GM23338 (cell line): ENCODE measurements at regions not wholly inside any gene's neighbourhood (a gene's known extent, or its start where the extent isn't known, plus 50 kb on each side); places are given as distances from the start of the nearest gene placed in this dataset.

Source experiments
- ATAC-seq: fragments of 200-7000 bp; cut with Tn5 transposase; 3 replicates; pipeline ENCODE4 v1.9.1; 2020
- DNase-seq: peaks from one replicate; pipeline ENCODE4 v3.0.0-alpha.2; 2015; ENCODE audit warnings: low spot score
- H2AFZ ChIP-seq: fragments of 200-600 bp; sonication (generic); 2 replicates; pipeline ENCODE4 v1.8.0; 2016; ENCODE audit warnings: antibody characterized with exemption, mild to moderate bottlenecking, moderate library complexity
- H3F3A ChIP-seq: fragments of 200-600 bp; sonication (generic); replicated peaks from 2 replicates; pipeline ENCODE4 v1.8.0; 2017; ENCODE audit warnings: antibody characterized with exemption, mixed run types, low read depth
- H3K27ac ChIP-seq: fragments of 200-600 bp; sonication (generic); 2 replicates; pipeline ENCODE4 v1.6.1; 2016; ENCODE audit warnings: low read depth
- H3K27me3 ChIP-seq: fragments of 200-600 bp; sonication (generic); 2 replicates; pipeline ENCODE4 v1.8.0; 2016; ENCODE audit warnings: mild to moderate bottlenecking, mixed run types, moderate library complexity; ENCODE audit not compliant: insufficient read depth
- H3K36me3 ChIP-seq: fragments of 200-600 bp; sonication (generic); 2 replicates; pipeline ENCODE4 v1.8.0; 2016; ENCODE audit warnings: mild to moderate bottlenecking; ENCODE audit not compliant: insufficient read depth
- H3K4me1 ChIP-seq: fragments of 200-600 bp; sonication (generic); 2 replicates; pipeline ENCODE4 v1.8.0; 2016; ENCODE audit warnings: mild to moderate bottlenecking, moderate library complexity; ENCODE audit not compliant: insufficient read depth
- H3K4me2 ChIP-seq: fragments of 200-600 bp; sonication (generic); 2 replicates; pipeline ENCODE4 v1.7.1; 2017; ENCODE audit warnings: mixed run types
- H3K4me3 ChIP-seq: fragments of 200-600 bp; sonication (generic); 2 replicates; pipeline ENCODE4 v1.6.1; 2016; ENCODE audit warnings: mixed run types
- H3K79me2 ChIP-seq: fragments of 200-600 bp; sonication (generic); replicated peaks from 2 replicates; pipeline ENCODE4 v1.8.0; 2017; ENCODE audit warnings: mild to moderate bottlenecking; ENCODE audit not compliant: insufficient read depth
- H3K9me2 ChIP-seq: fragments of 200-600 bp; sonication (generic); 2 replicates; pipeline ENCODE4 v1.8.0; 2017; ENCODE audit not compliant: insufficient read depth
- H4K20me1 ChIP-seq: fragments of 200-600 bp; sonication (generic); replicated peaks from 2 replicates; pipeline ENCODE4 v1.8.0; 2017; ENCODE audit warnings: mild to moderate bottlenecking; ENCODE audit not compliant: insufficient read depth
- H3K27ac Mint-ChIP-seq: 2 replicates; pipeline ENCODE4 v1.8.0; 2020; ENCODE audit warnings: inconsistent platforms, mild to moderate bottlenecking, moderate library complexity, mixed read lengths
- H3K27me3 Mint-ChIP-seq: 3 replicates; pipeline ENCODE4 v1.8.0; 2022; ENCODE audit warnings: low read depth, mild to moderate bottlenecking, moderate library complexity, mixed read lengths, inconsistent platforms; ENCODE audit not compliant: insufficient read depth, poor library complexity
- H3K36me3 Mint-ChIP-seq: 3 replicates; pipeline ENCODE4 v1.8.0; 2021; ENCODE audit warnings: low read depth, mild to moderate bottlenecking, inconsistent platforms, moderate library complexity, mixed read lengths
- H3K4me1 Mint-ChIP-seq: 3 replicates; pipeline ENCODE4 v1.8.0; 2020; ENCODE audit warnings: mild to moderate bottlenecking, inconsistent platforms, mixed read lengths
- H3K4me3 Mint-ChIP-seq: 3 replicates; pipeline ENCODE4 v1.8.0; 2021; ENCODE audit warnings: moderate library complexity, mild to moderate bottlenecking, inconsistent platforms, mixed read lengths
- H3K9me3 Mint-ChIP-seq: 3 replicates; pipeline ENCODE4 v1.8.0; 2020; ENCODE audit warnings: moderate library complexity, mild to moderate bottlenecking, inconsistent platforms, mixed read lengths
- CREB1 ChIP-seq: fragments of 250-450 bp; sonication (Bioruptor Pico); IDR thresholded peaks from 2 replicates; pipeline ENCODE4 v1.5.0; 2020; ENCODE audit warnings: low read depth, mild to moderate bottlenecking, moderate library complexity
- EZH2 ChIP-seq: fragments of 200-600 bp; sonication (generic); IDR thresholded peaks from one replicate; pipeline ENCODE4 v1.8.0; 2017; ENCODE audit warnings: antibody characterized with exemption, mild to moderate bottlenecking, low read depth; ENCODE audit not compliant: unreplicated experiment
- EZH2phosphoT487 ChIP-seq: fragments of 200-600 bp; sonication (generic); IDR thresholded peaks from one replicate; pipeline ENCODE4 v1.8.1; 2018; ENCODE audit warnings: antibody characterized with exemption; ENCODE audit not compliant: unreplicated experiment
- JUNB ChIP-seq: IDR thresholded peaks from one replicate; pipeline ENCODE4 v1.6.1; 2016; ENCODE audit warnings: antibody characterized with exemption; ENCODE audit not compliant: unreplicated experiment
- NANOG ChIP-seq: IDR thresholded peaks from 2 replicates; pipeline ENCODE4 v1.6.1; 2016; ENCODE audit warnings: antibody characterized with exemption, borderline replicate concordance
- POLR2AphosphoS5 ChIP-seq: IDR thresholded peaks from 2 replicates; pipeline ENCODE4 v1.6.1; 2016; ENCODE audit warnings: antibody characterized with exemption, low read depth
- STAT1 ChIP-seq: IDR thresholded peaks from one replicate; pipeline ENCODE4 v1.6.1; 2016; ENCODE audit warnings: antibody characterized with exemption; ENCODE audit not compliant: unreplicated experiment
- ZNF114 ChIP-seq: fragments of 250-450 bp; sonication (Bioruptor Pico); IDR thresholded peaks from 2 replicates; pipeline ENCODE4 v1.5.0; 2020; ENCODE audit warnings: mild to moderate bottlenecking, moderate library complexity
- ZNF331 ChIP-seq: fragments of 250-450 bp; sonication (Bioruptor Pico); IDR thresholded peaks from 2 replicates; pipeline ENCODE4 v1.5.0; 2020; ENCODE audit warnings: low read depth, mild to moderate bottlenecking, moderate library complexity
- TF ChIP-seq, protein P1 (sequence below), 2 experiments: fragments of 200-600 bp in 1 of 2; sonication (generic) in 1 of 2; conservative IDR thresholded peaks; 2 replicates each; pipeline versions ENCODE4 v1.5.1 to v1.6.1; 2016 to 2017; ENCODE audit warnings: antibody characterized with exemption in 2 of 2, low read depth in 2 of 2, mild to moderate bottlenecking in 2 of 2, moderate library complexity in 1 of 2
- TF ChIP-seq, protein P2 (sequence below): IDR thresholded peaks from one replicate; pipeline ENCODE4 v1.6.1; 2018; ENCODE audit warnings: antibody characterized with exemption; ENCODE audit not compliant: unreplicated experiment
- TF ChIP-seq, protein P3 (sequence below): IDR thresholded peaks from 2 replicates; pipeline ENCODE4 v1.6.1; 2016; ENCODE audit warnings: antibody characterized with exemption
- TF ChIP-seq, protein P4 (sequence below): fragments of 250-450 bp; sonication (Bioruptor Pico); IDR thresholded peaks from 2 replicates; pipeline ENCODE4 v1.5.0; 2020; ENCODE audit warnings: mild to moderate bottlenecking, moderate library complexity

DNA sequence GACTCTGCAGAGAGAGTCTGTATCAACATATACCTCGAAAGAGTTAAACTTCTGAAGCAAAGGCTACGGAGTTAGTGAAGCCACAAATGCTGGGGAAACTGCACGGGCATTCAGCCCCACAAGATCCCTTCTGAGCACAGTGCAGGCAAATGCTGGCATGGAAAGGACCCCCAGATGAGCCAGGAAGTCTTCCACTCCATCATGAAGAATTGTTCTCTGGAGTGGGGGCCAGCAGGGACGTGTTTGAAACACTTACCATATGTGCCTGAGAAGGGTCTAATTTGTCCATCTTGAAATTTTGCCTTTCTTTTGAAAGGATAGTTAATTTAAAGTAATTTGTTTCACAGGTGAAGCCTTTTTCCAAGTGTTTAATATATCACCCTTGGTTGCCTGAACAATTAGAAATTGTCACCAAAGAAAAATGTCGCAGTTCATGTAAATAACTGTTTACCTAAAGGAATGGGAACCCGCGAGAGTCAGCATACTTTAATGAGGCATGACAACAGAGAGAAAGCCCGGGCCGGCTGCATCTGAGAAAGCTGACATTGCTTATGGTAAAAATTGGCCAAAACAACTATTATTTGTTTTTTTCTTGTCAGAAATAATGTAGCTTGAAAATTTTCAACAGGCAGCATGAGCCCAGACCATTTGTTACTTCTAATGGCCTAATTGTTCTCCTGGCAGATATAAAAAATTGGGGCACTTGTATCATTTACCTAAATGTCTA is 287.6 kb upstream of the MGMT start:
- Histone ChIP-seq H3K4me2 (no peak overlapping the region), H2AFZ (no peak overlapping the region), H3K4me1 (no peaks in the 10 kb centered on the region), H3K27me3 (no peaks in the 10 kb centered on the region), H3K79me2 (no peaks in the 10 kb centered on the region), H4K20me1 (no peaks in the 10 kb centered on the region), H3K9me2 (0 out of 2 replicates have a peak, but pooled peaks cover 8% of the 10 kb centered on the region), H3F3A (no peaks in the 10 kb centered on the region), H3K36me3 (no peaks in the 10 kb centered on the region), H3K27ac (no peak overlapping the region), H3K4me3 (no peak overlapping the region)
- ATAC-seq (no peak), DNase-seq (no peak)
- peaks cover 5% of the 10 kb centered on the region for H3K27me3 Mint-ChIP-seq
- H3K4me3 Mint-ChIP-seq, result no peak overlapping the region
- TF ChIP-seq, protein P1, sequence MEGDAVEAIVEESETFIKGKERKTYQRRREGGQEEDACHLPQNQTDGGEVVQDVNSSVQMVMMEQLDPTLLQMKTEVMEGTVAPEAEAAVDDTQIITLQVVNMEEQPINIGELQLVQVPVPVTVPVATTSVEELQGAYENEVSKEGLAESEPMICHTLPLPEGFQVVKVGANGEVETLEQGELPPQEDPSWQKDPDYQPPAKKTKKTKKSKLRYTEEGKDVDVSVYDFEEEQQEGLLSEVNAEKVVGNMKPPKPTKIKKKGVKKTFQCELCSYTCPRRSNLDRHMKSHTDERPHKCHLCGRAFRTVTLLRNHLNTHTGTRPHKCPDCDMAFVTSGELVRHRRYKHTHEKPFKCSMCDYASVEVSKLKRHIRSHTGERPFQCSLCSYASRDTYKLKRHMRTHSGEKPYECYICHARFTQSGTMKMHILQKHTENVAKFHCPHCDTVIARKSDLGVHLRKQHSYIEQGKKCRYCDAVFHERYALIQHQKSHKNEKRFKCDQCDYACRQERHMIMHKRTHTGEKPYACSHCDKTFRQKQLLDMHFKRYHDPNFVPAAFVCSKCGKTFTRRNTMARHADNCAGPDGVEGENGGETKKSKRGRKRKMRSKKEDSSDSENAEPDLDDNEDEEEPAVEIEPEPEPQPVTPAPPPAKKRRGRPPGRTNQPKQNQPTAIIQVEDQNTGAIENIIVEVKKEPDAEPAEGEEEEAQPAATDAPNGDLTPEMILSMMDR (conservative IDR thresholded peaks at IDR 0.05; ENCODE audit: low read depth in 2 of 2), result no peak
- TF ChIP-seq, protein P2, sequence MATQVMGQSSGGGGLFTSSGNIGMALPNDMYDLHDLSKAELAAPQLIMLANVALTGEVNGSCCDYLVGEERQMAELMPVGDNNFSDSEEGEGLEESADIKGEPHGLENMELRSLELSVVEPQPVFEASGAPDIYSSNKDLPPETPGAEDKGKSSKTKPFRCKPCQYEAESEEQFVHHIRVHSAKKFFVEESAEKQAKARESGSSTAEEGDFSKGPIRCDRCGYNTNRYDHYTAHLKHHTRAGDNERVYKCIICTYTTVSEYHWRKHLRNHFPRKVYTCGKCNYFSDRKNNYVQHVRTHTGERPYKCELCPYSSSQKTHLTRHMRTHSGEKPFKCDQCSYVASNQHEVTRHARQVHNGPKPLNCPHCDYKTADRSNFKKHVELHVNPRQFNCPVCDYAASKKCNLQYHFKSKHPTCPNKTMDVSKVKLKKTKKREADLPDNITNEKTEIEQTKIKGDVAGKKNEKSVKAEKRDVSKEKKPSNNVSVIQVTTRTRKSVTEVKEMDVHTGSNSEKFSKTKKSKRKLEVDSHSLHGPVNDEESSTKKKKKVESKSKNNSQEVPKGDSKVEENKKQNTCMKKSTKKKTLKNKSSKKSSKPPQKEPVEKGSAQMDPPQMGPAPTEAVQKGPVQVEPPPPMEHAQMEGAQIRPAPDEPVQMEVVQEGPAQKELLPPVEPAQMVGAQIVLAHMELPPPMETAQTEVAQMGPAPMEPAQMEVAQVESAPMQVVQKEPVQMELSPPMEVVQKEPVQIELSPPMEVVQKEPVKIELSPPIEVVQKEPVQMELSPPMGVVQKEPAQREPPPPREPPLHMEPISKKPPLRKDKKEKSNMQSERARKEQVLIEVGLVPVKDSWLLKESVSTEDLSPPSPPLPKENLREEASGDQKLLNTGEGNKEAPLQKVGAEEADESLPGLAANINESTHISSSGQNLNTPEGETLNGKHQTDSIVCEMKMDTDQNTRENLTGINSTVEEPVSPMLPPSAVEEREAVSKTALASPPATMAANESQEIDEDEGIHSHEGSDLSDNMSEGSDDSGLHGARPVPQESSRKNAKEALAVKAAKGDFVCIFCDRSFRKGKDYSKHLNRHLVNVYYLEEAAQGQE, result no peak
- TF ChIP-seq CREB1 (CRISPR knock-in tag) (no peak), EZH2 (no peak), EZH2phosphoT487 (no peak), POLR2AphosphoS5 (no peak), NANOG (no peak), JUNB (no peak), ZNF331 (no peak), STAT1 (no peak), ZNF114 (CRISPR knock-in tag) (no peak)
- TF ChIP-seq, protein P3, sequence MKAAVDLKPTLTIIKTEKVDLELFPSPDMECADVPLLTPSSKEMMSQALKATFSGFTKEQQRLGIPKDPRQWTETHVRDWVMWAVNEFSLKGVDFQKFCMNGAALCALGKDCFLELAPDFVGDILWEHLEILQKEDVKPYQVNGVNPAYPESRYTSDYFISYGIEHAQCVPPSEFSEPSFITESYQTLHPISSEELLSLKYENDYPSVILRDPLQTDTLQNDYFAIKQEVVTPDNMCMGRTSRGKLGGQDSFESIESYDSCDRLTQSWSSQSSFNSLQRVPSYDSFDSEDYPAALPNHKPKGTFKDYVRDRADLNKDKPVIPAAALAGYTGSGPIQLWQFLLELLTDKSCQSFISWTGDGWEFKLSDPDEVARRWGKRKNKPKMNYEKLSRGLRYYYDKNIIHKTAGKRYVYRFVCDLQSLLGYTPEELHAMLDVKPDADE, result no peak
- TF ChIP-seq, protein P4, sequence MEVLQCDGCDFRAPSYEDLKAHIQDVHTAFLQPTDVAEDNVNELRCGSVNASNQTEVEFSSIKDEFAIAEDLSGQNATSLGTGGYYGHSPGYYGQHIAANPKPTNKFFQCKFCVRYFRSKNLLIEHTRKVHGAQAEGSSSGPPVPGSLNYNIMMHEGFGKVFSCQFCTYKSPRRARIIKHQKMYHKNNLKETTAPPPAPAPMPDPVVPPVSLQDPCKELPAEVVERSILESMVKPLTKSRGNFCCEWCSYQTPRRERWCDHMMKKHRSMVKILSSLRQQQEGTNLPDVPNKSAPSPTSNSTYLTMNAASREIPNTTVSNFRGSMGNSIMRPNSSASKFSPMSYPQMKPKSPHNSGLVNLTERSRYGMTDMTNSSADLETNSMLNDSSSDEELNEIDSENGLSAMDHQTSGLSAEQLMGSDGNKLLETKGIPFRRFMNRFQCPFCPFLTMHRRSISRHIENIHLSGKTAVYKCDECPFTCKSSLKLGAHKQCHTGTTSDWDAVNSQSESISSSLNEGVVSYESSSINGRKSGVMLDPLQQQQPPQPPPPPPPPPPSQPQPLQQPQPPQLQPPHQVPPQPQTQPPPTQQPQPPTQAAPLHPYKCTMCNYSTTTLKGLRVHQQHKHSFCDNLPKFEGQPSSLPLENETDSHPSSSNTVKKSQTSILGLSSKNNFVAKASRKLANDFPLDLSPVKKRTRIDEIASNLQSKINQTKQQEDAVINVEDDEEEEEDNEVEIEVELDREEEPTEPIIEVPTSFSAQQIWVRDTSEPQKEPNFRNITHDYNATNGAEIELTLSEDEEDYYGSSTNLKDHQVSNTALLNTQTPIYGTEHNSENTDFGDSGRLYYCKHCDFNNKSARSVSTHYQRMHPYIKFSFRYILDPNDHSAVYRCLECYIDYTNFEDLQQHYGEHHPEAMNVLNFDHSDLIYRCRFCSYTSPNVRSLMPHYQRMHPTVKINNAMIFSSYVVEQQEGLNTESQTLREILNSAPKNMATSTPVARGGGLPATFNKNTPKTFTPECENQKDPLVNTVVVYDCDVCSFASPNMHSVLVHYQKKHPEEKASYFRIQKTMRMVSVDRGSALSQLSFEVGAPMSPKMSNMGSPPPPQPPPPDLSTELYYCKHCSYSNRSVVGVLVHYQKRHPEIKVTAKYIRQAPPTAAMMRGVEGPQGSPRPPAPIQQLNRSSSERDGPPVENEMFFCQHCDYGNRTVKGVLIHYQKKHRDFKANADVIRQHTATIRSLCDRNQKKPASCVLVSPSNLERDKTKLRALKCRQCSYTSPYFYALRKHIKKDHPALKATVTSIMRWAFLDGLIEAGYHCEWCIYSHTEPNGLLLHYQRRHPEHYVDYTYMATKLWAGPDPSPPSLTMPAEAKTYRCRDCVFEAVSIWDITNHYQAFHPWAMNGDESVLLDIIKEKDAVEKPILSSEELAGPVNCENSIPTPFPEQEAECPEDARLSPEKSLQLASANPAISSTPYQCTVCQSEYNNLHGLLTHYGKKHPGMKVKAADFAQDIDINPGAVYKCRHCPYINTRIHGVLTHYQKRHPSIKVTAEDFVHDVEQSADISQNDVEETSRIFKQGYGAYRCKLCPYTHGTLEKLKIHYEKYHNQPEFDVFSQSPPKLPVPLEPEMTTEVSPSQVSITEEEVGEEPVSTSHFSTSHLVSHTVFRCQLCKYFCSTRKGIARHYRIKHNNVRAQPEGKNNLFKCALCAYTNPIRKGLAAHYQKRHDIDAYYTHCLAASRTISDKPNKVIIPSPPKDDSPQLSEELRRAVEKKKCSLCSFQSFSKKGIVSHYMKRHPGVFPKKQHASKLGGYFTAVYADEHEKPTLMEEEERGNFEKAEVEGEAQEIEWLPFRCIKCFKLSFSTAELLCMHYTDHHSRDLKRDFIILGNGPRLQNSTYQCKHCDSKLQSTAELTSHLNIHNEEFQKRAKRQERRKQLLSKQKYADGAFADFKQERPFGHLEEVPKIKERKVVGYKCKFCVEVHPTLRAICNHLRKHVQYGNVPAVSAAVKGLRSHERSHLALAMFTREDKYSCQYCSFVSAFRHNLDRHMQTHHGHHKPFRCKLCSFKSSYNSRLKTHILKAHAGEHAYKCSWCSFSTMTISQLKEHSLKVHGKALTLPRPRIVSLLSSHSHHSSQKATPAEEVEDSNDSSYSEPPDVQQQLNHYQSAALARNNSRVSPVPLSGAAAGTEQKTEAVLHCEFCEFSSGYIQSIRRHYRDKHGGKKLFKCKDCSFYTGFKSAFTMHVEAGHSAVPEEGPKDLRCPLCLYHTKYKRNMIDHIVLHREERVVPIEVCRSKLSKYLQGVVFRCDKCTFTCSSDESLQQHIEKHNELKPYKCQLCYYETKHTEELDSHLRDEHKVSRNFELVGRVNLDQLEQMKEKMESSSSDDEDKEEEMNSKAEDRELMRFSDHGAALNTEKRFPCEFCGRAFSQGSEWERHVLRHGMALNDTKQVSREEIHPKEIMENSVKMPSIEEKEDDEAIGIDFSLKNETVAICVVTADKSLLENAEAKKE (CRISPR knock-in tag), result no peak
- peaks cover 13% of the 10 kb centered on the region; the same call in 2 of the 3 replicates for H3K4me1 Mint-ChIP-seq
- no peaks in the 10 kb centered on the region for H3K36me3 Mint-ChIP-seq
- H3K27ac Mint-ChIP-seq, result no peak overlapping the region
- H3K9me3 Mint-ChIP-seq, result no peaks in the 10 kb centered on the region
